SU-DHL-6 (cell line): ENCODE measurements at regions not wholly inside any gene's neighbourhood (a gene's known extent, or its start where the extent isn't known, plus 50 kb on each side); places are given as distances from the start of the nearest gene placed in this dataset.

Source experiments
- CTCF ChIP-seq: fragments of 200-600 bp; sonication (generic); IDR thresholded peaks from one replicate; pipeline ENCODE4 v1.5.1; 2017; ENCODE audit warnings: antibody characterized with exemption, mild to moderate bottlenecking, low read length, moderate library complexity; ENCODE audit not compliant: insufficient read depth, poor library complexity, severe bottlenecking
- EZH2phosphoT487 ChIP-seq: fragments of 200-600 bp; sonication (generic), shearing (Covaris generic); conservative IDR thresholded peaks from 2 replicates; pipeline ENCODE4 v1.6.1; 2018; ENCODE audit warnings: mild to moderate bottlenecking, antibody characterized with exemption, low read length, moderate library complexity, mixed read lengths

- no peak for TF ChIP-seq CTCF
- no peak for TF ChIP-seq EZH2phosphoT487
Observed at GRCh38 chr5:97979740-97980139, 793.7 kb upstream of the RGMB start.
